A549 (cell line): ENCODE measurements at regions not wholly inside any gene's neighbourhood (a gene's known extent, or its start where the extent isn't known, plus 50 kb on each side); places are given as distances from the start of the nearest gene placed in this dataset.

Experiments used
- ATAC-seq, 2 experiments: fragments of 200-7000 bp in 1 of 2; fragments of >200 bp in 1 of 2; cut with Nextera tagmentation in 1 of 2; cut with Tn5 transposase in 1 of 2; 3 replicates each; pipeline versions ENCODE4 v1.8.0 to v1.9.1; 2018 to 2020; ENCODE audit warnings: mild to moderate bottlenecking in 1 of 2, moderate library complexity in 1 of 2
- CTCF ChIA-PET: fragments of 300-600 bp; sonication (Branson Sonifier 250); formaldehyde crosslinking; extraction: SDS; loops from one replicate; lab custom pipeline; 2021; ENCODE audit warnings: antibody characterized with exemption, inconsistent platforms; lab: Yijun Ruan, JAX
- POLR2A ChIA-PET: fragments of 350-600 bp; formaldehyde crosslinking; extraction: SDS; loops from one replicate; lab custom pipeline; 2021; ENCODE audit warnings: antibody characterized with exemption, inconsistent platforms; lab: Yijun Ruan, JAX
- DNase-seq, 2 experiments: peaks; one replicate each; pipeline versions ENCODE4 v3.0.0 to v3.0.0-alpha.2; 2011 to 2016; ENCODE audit warnings: low read depth in 1 of 2, low spot score in 1 of 2
- FAIRE-seq: peaks from 2 replicates; lab custom pipeline; 2011; peaks lifted over from hg19 to GRCh38; lab: Jason Lieb, UNC
- H3K27ac ChIP-seq, 2 experiments: fragments of >200 bp; sonication (Bioruptor Twin); formaldehyde crosslinking; 3 replicates each; pipeline ENCODE4 v1.5.1; 2016 to 2017
- H3K4me1 ChIP-seq: fragments of >200 bp; sonication (Bioruptor Twin); formaldehyde crosslinking; 3 replicates; pipeline ENCODE4 v1.6.1; 2016
- H3K4me2 ChIP-seq: fragments of >200 bp; sonication (Bioruptor Twin); formaldehyde crosslinking; 3 replicates; pipeline ENCODE4 v1.6.1; 2016
- H3K4me3 ChIP-seq: fragments of >200 bp; sonication (Bioruptor Twin); formaldehyde crosslinking; 3 replicates; pipeline ENCODE4 v1.5.1; 2016
- H3K9me3 ChIP-seq: fragments of >200 bp; sonication (Bioruptor Twin); formaldehyde crosslinking; 3 replicates; pipeline ENCODE4 v1.6.1; 2016
- BHLHE40 ChIP-seq: IDR thresholded peaks from 2 replicates; pipeline ENCODE4 v1.6.1; 2012; ENCODE audit warnings: low read depth, low read length, inconsistent platforms
- CBX2 ChIP-seq: fragments of 200-600 bp; sonication (generic); IDR thresholded peaks from 2 replicates; pipeline ENCODE4 v1.6.1; 2016; ENCODE audit warnings: low read depth, mild to moderate bottlenecking, borderline replicate concordance
- CEBPB ChIP-seq, 2 experiments: fragments of >200 bp in 1 of 2; sonication (Bioruptor Twin) in 1 of 2; formaldehyde crosslinking in 1 of 2; IDR thresholded peaks; 2 replicates each; pipeline ENCODE4 v1.6.1; 2012 to 2016
- CHD4 ChIP-seq: fragments of 200-600 bp; sonication (generic); IDR thresholded peaks from 2 replicates; pipeline ENCODE4 v1.6.1; 2016; ENCODE audit warnings: antibody characterized with exemption, mild to moderate bottlenecking, borderline replicate concordance
- EHMT2 ChIP-seq: fragments of 200-600 bp; sonication (generic); IDR thresholded peaks from 2 replicates; pipeline ENCODE4 v1.6.1; 2016; ENCODE audit warnings: antibody characterized with exemption, low read depth, mild to moderate bottlenecking, moderate library complexity
- FOSL2 ChIP-seq, 2 experiments: fragments of 450-650 bp in 1 of 2; fragments of >200 bp in 1 of 2; sonication (Bioruptor Twin) in 1 of 2; formaldehyde crosslinking; IDR thresholded peaks; 2 replicates each; pipeline versions ENCODE4 v1.5.0 to v1.6.1; 2016 to 2020; ENCODE audit warnings: mild to moderate bottlenecking in 1 of 2, moderate library complexity in 1 of 2
- HEYL ChIP-seq: fragments of 250-450 bp; sonication (Bioruptor Pico); IDR thresholded peaks from 2 replicates; pipeline ENCODE4 v1.8.0; 2021; ENCODE audit warnings: mild to moderate bottlenecking, moderate library complexity
- HOXB5 ChIP-seq: fragments of 250-450 bp; sonication (Bioruptor Pico); IDR thresholded peaks from 2 replicates; pipeline ENCODE4 v1.5.0; 2020; ENCODE audit warnings: mild to moderate bottlenecking, moderate library complexity
- KDM5A ChIP-seq: fragments of 200-600 bp; sonication (generic); IDR thresholded peaks from 2 replicates; pipeline ENCODE4 v1.6.1; 2016; ENCODE audit warnings: antibody characterized with exemption, mild to moderate bottlenecking
- NPAS2 ChIP-seq: fragments of 250-450 bp; sonication (Bioruptor Pico); IDR thresholded peaks from 2 replicates; pipeline ENCODE4 v1.8.0; 2022; ENCODE audit warnings: mild to moderate bottlenecking, moderate library complexity, borderline replicate concordance
- PHF8 ChIP-seq: fragments of 200-600 bp; sonication (generic); IDR thresholded peaks from 2 replicates; pipeline ENCODE4 v1.6.1; 2016; ENCODE audit warnings: low read depth, mild to moderate bottlenecking, antibody characterized with exemption, moderate library complexity, borderline replicate concordance
- RAD21 ChIP-seq, 2 experiments: fragments of >200 bp in 1 of 2; sonication (Bioruptor Twin) in 1 of 2; formaldehyde crosslinking in 1 of 2; IDR thresholded peaks in 1 of 2; conservative IDR thresholded peaks in 1 of 2; 2 replicates in 1 of 2; 3 replicates in 1 of 2; pipeline ENCODE4 v1.6.1; 2012 to 2018; ENCODE audit warnings: inconsistent platforms in 1 of 2
- RARB ChIP-seq: fragments of 250-450 bp; sonication (Bioruptor Pico); IDR thresholded peaks from 2 replicates; pipeline ENCODE4 v1.8.0; 2021; ENCODE audit warnings: mild to moderate bottlenecking, moderate library complexity
- RNF2 ChIP-seq: fragments of 200-600 bp; sonication (generic); IDR thresholded peaks from 2 replicates; pipeline ENCODE4 v1.6.1; 2016; ENCODE audit warnings: low read depth, mild to moderate bottlenecking, antibody characterized with exemption, moderate library complexity, borderline replicate concordance
- SREBF2 ChIP-seq: fragments of 450-650 bp; IDR thresholded peaks from 2 replicates; pipeline ENCODE4 v1.6.1; 2014; ENCODE audit warnings: mild to moderate bottlenecking, moderate library complexity
- ZC3H11A ChIP-seq: fragments of 450-650 bp; IDR thresholded peaks from 2 replicates; pipeline ENCODE4 v1.6.1; 2014; ENCODE audit warnings: antibody characterized with exemption, mild to moderate bottlenecking
- ZFP36 ChIP-seq: fragments of 450-650 bp; IDR thresholded peaks from 2 replicates; pipeline ENCODE4 v1.6.1; 2014; ENCODE audit warnings: borderline replicate concordance; ENCODE audit not compliant: partially characterized antibody
- ZNF302 ChIP-seq: fragments of 250-450 bp; sonication (Bioruptor Pico); IDR thresholded peaks from 2 replicates; pipeline ENCODE4 v1.9.0; 2021; ENCODE audit warnings: inconsistent platforms, mild to moderate bottlenecking, moderate library complexity
- ZSCAN20 ChIP-seq: fragments of 250-450 bp; sonication (Bioruptor Pico); IDR thresholded peaks from 2 replicates; pipeline ENCODE4 v1.8.0; 2022; ENCODE audit warnings: mild to moderate bottlenecking, moderate library complexity
- WGBS: methylation state at CpG from one replicate; pipeline ENCODE4 v1.1.6; 2017; ENCODE audit errors: missing lambda C conversion rate; 5-methylcytosine and 5-hydroxymethylcytosine counted together
- TF ChIP-seq, protein P1 (sequence below): fragments of >200 bp; sonication (Bioruptor Twin); formaldehyde crosslinking; IDR thresholded peaks from 2 replicates; pipeline ENCODE4 v1.6.1; 2016
- TF ChIP-seq, protein P2 (sequence below): fragments of 250-450 bp; sonication (Bioruptor Pico); IDR thresholded peaks from 2 replicates; pipeline ENCODE4 v1.5.0; 2020; ENCODE audit warnings: low read depth, mild to moderate bottlenecking, moderate library complexity
- TF ChIP-seq, protein P3 (sequence below): fragments of 200-600 bp; sonication (generic); IDR thresholded peaks from 2 replicates; pipeline ENCODE4 v1.6.1; 2016; ENCODE audit warnings: antibody characterized with exemption, mild to moderate bottlenecking, moderate library complexity

DNA sequence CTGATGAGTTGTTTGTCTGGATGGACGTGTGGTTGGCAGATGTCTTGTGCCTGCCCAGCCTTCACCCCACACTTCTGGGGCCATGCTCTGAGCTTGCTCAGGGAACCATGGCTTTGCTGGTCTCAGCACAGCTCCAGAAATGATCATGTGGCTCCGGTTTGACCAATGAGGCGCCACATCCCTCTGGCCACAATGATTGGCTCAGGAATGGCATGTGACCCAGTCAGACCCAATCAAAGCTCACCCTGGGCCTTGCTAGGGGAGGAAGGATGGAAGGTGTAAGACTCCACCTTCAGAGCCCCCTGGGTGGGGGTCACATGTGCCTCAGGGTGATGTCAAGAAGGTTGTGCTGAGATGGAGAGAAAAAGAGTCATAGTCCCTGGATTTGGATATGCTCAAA is 281.6 kb upstream of the SULF2 start:
- Histone ChIP-seq H3K27ac (no peak overlapping the region), H3K4me2 (no peak overlapping the region), H3K4me3 (no peak overlapping the region), H3K9me3 (peaks cover 5% of the 10 kb centered on the region; the same call in 1 of the 3 replicates), H3K4me1 (0 out of 3 replicates have a peak, but pooled peaks cover 4% of the 10 kb centered on the region)
- WGBS: 38% methylated on average over 2 of the region's 3 CpGs
- FAIRE-seq (no peak), ATAC-seq (no peak), DNase-seq (no peak)
- ChIA-PET CTCF (no interaction called here), POLR2A (no interaction called here)
- no peak for TF ChIP-seq HOXB5 (CRISPR knock-in tag)
- no peak for TF ChIP-seq CBX2
- no peak for TF ChIP-seq CHD4
- TF ChIP-seq RAD21 (conservative IDR thresholded peaks at IDR 0.05 in 1 of 2, IDR thresholded peaks at IDR 0.05 in 1 of 2): no peak
- TF ChIP-seq, protein P1, sequence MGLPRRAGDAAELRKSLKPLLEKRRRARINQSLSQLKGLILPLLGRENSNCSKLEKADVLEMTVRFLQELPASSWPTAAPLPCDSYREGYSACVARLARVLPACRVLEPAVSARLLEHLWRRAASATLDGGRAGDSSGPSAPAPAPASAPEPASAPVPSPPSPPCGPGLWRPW: no peak
- TF ChIP-seq KDM5A: no peak
- TF ChIP-seq ZFP36: no peak

DNA sequence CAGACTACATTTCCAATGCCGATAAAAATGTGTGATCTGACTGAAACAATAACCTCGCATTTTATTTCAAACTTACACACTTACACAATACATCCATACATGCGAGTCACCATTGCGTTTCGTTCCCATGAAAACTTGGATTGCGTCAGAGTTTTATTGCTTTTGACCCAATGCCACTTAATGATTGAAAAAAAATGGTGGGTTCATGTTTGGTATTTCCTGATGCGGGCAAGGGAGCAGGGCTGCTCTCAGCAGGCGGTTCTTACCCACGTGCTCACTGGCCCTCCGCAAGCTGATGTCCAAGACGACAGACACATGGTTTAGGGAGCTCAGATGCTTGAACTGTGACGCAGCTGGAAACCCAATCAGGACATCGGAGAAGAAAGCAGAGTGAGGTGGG is 281.0 kb upstream of the SULF2 start:
- TF ChIP-seq RARB (no peak), CEBPB (IDR thresholded peaks at IDR 0.05) (peak in 1 of 2 experiments; percentile 36; a peak in 1 of 4 replicates), ZSCAN20 (CRISPR knock-in tag) (no peak), HEYL (CRISPR knock-in tag) (no peak)
- TF ChIP-seq, protein P2, sequence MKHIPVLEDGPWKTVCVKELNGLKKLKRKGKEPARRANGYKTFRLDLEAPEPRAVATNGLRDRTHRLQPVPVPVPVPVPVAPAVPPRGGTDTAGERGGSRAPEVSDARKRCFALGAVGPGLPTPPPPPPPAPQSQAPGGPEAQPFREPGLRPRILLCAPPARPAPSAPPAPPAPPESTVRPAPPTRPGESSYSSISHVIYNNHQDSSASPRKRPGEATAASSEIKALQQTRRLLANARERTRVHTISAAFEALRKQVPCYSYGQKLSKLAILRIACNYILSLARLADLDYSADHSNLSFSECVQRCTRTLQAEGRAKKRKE (CRISPR knock-in tag): no peak
- POLR2A ChIA-PET: no interaction called here
- H3K4me2 ChIP-seq: no peak overlapping the region
- H3K27ac ChIP-seq: no peak overlapping the region
- ATAC-seq (no peak), DNase-seq (peak in 1 of 2 experiments; percentile 14), FAIRE-seq (no peak)
- 0 out of 3 replicates have a peak, but pooled peaks cover 4% of the 10 kb centered on the region for H3K4me1 ChIP-seq
- peaks cover 5% of the 10 kb centered on the region; the same call in 1 of the 3 replicates for H3K9me3 ChIP-seq
- 56% methylated on average over 12 of the region's 13 CpGs for WGBS
- CTCF ChIA-PET: no interaction called here
- H3K4me3 ChIP-seq: no peak overlapping the region

DNA sequence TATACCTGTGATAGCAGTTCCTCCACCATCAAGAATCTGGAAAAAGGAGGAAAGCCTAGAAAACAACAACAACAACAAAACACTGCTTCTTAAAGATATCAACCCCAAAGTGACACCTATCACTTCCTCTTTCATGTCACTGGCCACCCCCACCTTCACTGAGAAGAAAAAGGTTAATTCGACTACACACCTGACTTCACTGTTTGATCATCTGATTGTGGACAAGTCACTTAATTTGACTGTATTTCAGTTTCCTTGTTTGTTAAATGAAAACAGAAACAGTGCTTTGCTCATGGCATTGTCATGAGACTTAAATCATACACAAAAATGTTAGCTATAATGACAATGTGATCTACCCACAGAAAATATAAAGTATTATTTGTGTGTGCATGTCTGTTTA is 280.6 kb upstream of the SULF2 start:
- TF ChIP-seq BHLHE40 (no peak), NPAS2 (no peak), FOSL2 (IDR thresholded peaks at IDR 0.05) (no peak), FOSL2 (CRISPR knock-in tag; IDR thresholded peaks at IDR 0.05) (no peak), ZC3H11A (no peak), PHF8 (no peak), RAD21 (conservative IDR thresholded peaks at IDR 0.05 in 1 of 2, IDR thresholded peaks at IDR 0.05 in 1 of 2) (no peak), EHMT2 (no peak), SREBF2 (no peak), CHD4 (no peak), CBX2 (no peak), ZNF302 (no peak), RNF2 (no peak)
- TF ChIP-seq, protein P3, sequence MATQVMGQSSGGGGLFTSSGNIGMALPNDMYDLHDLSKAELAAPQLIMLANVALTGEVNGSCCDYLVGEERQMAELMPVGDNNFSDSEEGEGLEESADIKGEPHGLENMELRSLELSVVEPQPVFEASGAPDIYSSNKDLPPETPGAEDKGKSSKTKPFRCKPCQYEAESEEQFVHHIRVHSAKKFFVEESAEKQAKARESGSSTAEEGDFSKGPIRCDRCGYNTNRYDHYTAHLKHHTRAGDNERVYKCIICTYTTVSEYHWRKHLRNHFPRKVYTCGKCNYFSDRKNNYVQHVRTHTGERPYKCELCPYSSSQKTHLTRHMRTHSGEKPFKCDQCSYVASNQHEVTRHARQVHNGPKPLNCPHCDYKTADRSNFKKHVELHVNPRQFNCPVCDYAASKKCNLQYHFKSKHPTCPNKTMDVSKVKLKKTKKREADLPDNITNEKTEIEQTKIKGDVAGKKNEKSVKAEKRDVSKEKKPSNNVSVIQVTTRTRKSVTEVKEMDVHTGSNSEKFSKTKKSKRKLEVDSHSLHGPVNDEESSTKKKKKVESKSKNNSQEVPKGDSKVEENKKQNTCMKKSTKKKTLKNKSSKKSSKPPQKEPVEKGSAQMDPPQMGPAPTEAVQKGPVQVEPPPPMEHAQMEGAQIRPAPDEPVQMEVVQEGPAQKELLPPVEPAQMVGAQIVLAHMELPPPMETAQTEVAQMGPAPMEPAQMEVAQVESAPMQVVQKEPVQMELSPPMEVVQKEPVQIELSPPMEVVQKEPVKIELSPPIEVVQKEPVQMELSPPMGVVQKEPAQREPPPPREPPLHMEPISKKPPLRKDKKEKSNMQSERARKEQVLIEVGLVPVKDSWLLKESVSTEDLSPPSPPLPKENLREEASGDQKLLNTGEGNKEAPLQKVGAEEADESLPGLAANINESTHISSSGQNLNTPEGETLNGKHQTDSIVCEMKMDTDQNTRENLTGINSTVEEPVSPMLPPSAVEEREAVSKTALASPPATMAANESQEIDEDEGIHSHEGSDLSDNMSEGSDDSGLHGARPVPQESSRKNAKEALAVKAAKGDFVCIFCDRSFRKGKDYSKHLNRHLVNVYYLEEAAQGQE: no peak
- Histone ChIP-seq H3K4me1 (0 out of 3 replicates have a peak, but pooled peaks cover 4% of the 10 kb centered on the region), H3K4me3 (no peak overlapping the region), H3K27ac (no peak overlapping the region), H3K4me2 (no peak overlapping the region), H3K9me3 (peaks cover 5% of the 10 kb centered on the region; the same call in 1 of the 3 replicates)
- DNase-seq: no peak
- FAIRE-seq: no peak
- 9% methylated on average over 1 of the region's 1 CpG for WGBS
- CTCF ChIA-PET: no interaction called here
- no peak for ATAC-seq
- POLR2A ChIA-PET: no interaction called here
